Right ventricle myocardium inferior (tissue), 1 donor: ENCODE measurements at regions not wholly inside any gene's neighbourhood (a gene's known extent, or its start where the extent isn't known, plus 50 kb on each side); places are given as distances from the start of the nearest gene placed in this dataset.

Experiments
- ATAC-seq: fragments of 200-7000 bp; cut with Tn5 transposase; one replicate; pipeline ENCODE4 v1.9.1; 2020; ENCODE audit warnings: mild to moderate bottlenecking, moderate library complexity
- DNase-seq: peaks from one replicate; pipeline ENCODE4 v3.0.0; 2021; ENCODE audit errors: missing footprints
- intact Hi-C: fragments of 100-400 bp; cut with DNase I; formaldehyde crosslinking; loops from one replicate; pipeline ENCODE4 v1.11.0; 2022
- donor health status: DM: no; HTN: yes; CAD: no; lungs with severe emphysema.

GRCh38 chr1:5812295-5812694, 179.9 kb downstream of the NPHP4 start:
- DNase-seq (no peak), ATAC-seq (no peak)
- intact Hi-C loops = no loop called here

- DNase-seq = no peak
- intact Hi-C loops = no loop called here
- no peak for ATAC-seq
These were observed 180.8 kb downstream of the NPHP4 start for GRCh38 chr1:5811419-5811818.

GRCh38 chr1:5810553-5811270, 181.5 kb downstream of the NPHP4 start:
- no peak for ATAC-seq
- intact Hi-C loops = no loop called here
- no peak for DNase-seq

- no peak for ATAC-seq
- DNase-seq = no peak
- intact Hi-C loops = no loop called here
These were observed 182.1 kb downstream of the NPHP4 start for GRCh38 chr1:5810131-5810530.

GRCh38 chr1:5809207-5809788, 182.9 kb downstream of the NPHP4 start:
- ATAC-seq (no peak), DNase-seq (no peak)
- intact Hi-C loops = no loop called here

- DNase-seq (no peak), ATAC-seq (no peak)
- intact Hi-C loops = no loop called here
These were observed 188.4 kb downstream of the NPHP4 start for GRCh38 chr1:5803851-5804250.

- intact Hi-C loops = no loop called here
- DNase-seq (no peak), ATAC-seq (no peak)
These were observed 189.6 kb downstream of the NPHP4 start for GRCh38 chr1:5802606-5803005.

GRCh38 chr1:5798904-5799303, 193.3 kb downstream of the NPHP4 start:
- no peak for DNase-seq
- intact Hi-C loops = no loop called here
- ATAC-seq = no peak

GRCh38 chr1:5798151-5798730, 194.0 kb downstream of the NPHP4 start:
- intact Hi-C loops = no loop called here
- no peak for ATAC-seq
- DNase-seq = no peak

GRCh38 chr1:5796028-5796427, 196.2 kb downstream of the NPHP4 start:
- ATAC-seq = no peak
- no peak for DNase-seq
- intact Hi-C loops = no loop called here

GRCh38 chr1:5794279-5794678, 197.9 kb downstream of the NPHP4 start:
- intact Hi-C loops = no loop called here
- DNase-seq (no peak), ATAC-seq (no peak)

GRCh38 chr1:5793516-5793915, 198.7 kb downstream of the NPHP4 start:
- ATAC-seq = no peak
- no peak for DNase-seq
- intact Hi-C loops = no loop called here

- intact Hi-C loops = no loop called here
- ATAC-seq (no peak), DNase-seq (no peak)
These were observed 211.1 kb downstream of the NPHP4 start for GRCh38 chr1:5781079-5781478.

- DNase-seq = no peak
- no peak for ATAC-seq
- intact Hi-C loops = no loop called here
These were observed 211.9 kb downstream of the NPHP4 start for GRCh38 chr1:5780324-5780716.

GRCh38 chr1:5779608-5780323, 212.5 kb downstream of the NPHP4 start:
- intact Hi-C loops = no loop called here
- DNase-seq (no peak), ATAC-seq (no peak)

GRCh38 chr1:5776035-5776550, 216.1 kb downstream of the NPHP4 start:
- intact Hi-C loops = no loop called here
- DNase-seq = peak; percentile 4
- no peak for ATAC-seq

- intact Hi-C loops = no loop called here
- DNase-seq = no peak
- ATAC-seq = no peak
These were observed 218.2 kb downstream of the NPHP4 start for GRCh38 chr1:5774019-5774418.

GRCh38 chr1:5771788-5772187, 220.4 kb downstream of the NPHP4 start:
- no peak for ATAC-seq
- intact Hi-C loops = no loop called here
- no peak for DNase-seq

- ATAC-seq (peak; percentile 65), DNase-seq (peak; percentile 75)
- intact Hi-C loops = no loop called here
These were observed 221.1 kb downstream of the NPHP4 start for GRCh38 chr1:5770981-5771765.
